KOPT-K1 (cell line): ENCODE measurements at regions not wholly inside any gene's neighbourhood (a gene's known extent, or its start where the extent isn't known, plus 50 kb on each side); places are given as distances from the start of the nearest gene placed in this dataset.
"Not testable (repeated sequence)": the region's sequence is repeated elsewhere in the genome, so short reads cannot be mapped to it uniquely, and the experiment has no call there.

Source experiments
- H3K27ac ChIP-seq: fragments of 200-600 bp; sonication (generic); 2 replicates; pipeline ENCODE4 v1.5.1; 2016; ENCODE audit warnings: antibody characterized with exemption, mild to moderate bottlenecking, low read depth, low read length; ENCODE audit not compliant: poor library complexity, severe bottlenecking
- H3K36me3 ChIP-seq: fragments of 200-600 bp; sonication (generic); 2 replicates; pipeline ENCODE4 v1.5.1; 2017; ENCODE audit warnings: antibody characterized with exemption, mild to moderate bottlenecking, low read length, moderate library complexity; ENCODE audit not compliant: insufficient read depth
- H3K9me3 ChIP-seq: fragments of 200-600 bp; sonication (generic); 2 replicates; pipeline ENCODE4 v1.5.1; 2017; ENCODE audit warnings: antibody characterized with exemption, low read length, mild to moderate bottlenecking; ENCODE audit not compliant: insufficient read depth, poor library complexity, severe bottlenecking

DNA sequence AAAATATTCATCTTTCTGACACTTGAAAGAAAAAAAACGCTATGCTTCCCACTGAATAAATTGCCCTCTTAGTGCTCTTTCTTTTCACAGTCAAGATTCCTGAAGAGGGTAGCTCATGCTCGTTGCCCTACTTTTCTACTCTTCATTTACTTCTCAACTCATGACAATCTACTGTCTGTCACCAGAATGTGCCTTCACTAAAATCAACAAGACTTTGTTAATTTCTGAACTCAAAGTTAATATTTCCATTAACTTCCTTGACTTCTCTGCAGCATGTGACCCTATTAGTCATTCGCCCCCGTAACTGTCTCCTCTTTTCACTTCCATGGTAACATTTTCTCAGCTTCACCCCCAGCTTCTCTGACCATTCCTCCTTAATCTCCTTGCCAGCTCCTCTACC lies 98.9 kb upstream of the MAPRE2 start:
- H3K27ac ChIP-seq: no peak overlapping the region
- H3K36me3 ChIP-seq: no peaks in the 10 kb centered on the region
- H3K9me3 ChIP-seq: no peaks in the 10 kb centered on the region

DNA sequence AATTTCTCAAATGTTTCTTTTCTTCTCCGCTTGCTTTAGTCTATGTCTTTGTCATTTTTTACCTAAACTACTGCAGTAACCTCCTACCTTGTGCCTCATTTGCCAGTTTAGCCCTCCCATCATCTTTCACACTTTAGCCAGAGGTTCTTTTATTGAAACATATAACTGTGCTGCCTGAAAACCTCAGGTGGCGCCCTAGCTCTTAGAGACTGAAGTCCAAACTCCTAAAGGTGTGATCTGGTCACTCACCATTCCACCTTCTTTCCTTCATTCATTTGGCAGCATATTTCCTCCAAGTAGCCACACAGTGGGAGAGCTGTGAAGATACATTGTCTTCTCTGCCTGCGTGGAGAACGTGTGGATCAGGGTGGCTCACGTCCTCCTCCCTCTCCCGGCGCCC lies 98.2 kb upstream of the MAPRE2 start:
- no peaks in the 10 kb centered on the region for H3K36me3 ChIP-seq
- no peaks in the 10 kb centered on the region for H3K9me3 ChIP-seq
- H3K27ac ChIP-seq: no peak overlapping the region

DNA sequence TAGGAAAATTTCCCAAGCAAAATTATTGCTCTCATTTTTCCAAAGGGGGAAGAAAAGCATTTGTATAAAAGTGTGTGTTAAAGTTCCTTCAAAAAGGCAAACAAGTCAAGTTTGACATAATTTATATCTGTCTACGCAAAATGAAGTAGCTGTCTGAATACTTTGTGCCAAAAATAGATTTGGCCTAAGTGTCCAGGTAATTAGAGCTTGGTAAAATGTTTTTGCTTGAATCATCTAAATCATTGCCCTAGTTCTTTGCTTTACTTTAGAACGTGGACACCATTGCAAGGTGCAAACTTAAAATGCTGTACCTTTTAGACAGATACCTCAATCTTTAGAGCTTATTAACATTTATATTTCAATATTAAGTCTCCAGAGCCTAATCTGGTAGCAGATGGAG lies 97.6 kb upstream of the MAPRE2 start:
- Histone ChIP-seq H3K36me3 (no peaks in the 10 kb centered on the region), H3K9me3 (no peaks in the 10 kb centered on the region), H3K27ac (no peak overlapping the region)

DNA sequence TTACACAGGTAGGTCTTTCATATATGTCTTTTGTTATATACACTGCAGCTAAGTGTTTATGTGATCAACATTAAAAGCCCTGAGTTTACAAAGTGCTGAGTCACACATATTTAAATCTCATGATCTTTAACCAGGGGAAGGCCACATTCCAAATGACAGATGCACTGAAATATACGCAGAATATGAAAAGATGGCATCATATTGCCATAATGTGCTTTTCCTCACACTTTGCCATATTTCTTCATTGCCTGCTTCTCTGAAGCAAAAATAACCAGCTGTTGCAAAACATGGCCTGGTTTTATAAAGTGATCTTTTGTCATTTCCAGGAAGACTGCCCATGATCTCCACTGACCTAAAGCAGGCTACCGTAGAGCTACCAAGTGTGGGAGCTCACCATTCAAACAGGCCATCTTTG lies 93.5 kb upstream of the MAPRE2 start:
- H3K36me3 ChIP-seq: no peaks in the 10 kb centered on the region
- no peak overlapping the region for H3K27ac ChIP-seq
- H3K9me3 ChIP-seq: no peaks in the 10 kb centered on the region

DNA sequence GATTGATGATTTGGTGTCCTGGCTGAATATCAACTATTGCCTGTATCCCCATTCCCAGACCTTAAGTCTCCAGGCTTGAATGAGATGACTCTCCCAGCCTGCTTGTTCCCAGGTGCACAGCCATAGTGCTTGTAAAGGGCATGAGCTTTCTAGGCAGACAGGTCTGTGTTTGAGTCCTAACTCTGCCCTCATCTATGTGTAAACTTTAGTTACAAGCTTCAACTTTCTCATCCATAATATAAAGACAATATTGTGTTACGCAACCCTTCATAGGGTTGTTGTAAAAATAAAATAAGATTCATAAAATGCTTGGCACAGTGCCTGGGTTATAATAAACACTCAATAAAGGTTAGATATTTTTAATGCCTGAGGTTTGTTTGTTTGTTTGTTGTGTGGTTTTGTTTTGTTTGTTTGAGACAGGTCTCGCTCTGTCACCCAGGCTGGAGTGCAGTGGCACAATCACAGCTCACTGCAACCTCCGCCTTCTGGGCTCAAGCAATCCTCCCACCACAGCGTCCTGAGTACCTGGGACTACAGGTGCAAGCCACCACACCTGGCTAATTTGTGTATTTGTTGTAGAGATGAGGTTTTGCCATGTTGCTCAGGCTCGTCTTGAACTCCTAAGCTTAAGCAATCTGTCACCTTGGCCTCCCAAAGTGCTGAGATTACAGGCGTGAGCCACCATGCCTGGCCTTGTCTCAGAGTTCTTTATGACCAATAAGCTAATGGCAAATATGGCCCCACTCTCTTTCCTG lies 89.4 kb upstream of the MAPRE2 start:
- no peak overlapping the region for H3K27ac ChIP-seq
- H3K36me3 ChIP-seq: no peaks in the 10 kb centered on the region
- H3K9me3 ChIP-seq: no peaks in the 10 kb centered on the region

DNA sequence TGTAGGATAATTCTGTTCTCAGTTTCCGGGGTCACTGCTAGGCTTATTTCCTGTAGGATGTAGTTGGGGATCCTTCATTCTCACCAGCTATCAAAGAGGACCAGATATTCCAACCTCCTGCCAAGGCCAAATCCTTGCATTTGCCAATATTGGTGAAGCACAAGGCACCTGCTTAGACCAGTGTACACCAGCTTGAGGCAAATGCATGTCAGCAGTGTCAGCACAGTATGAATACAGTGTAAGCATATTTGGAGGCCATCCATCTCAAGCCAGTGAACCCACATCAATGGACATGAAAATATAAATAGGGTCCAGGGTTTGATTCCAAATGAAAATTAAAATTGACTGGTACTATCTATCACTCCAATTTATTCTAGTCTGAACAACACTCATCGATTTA lies 88.0 kb upstream of the MAPRE2 start:
- H3K36me3 ChIP-seq: no peaks in the 10 kb centered on the region
- no peaks in the 10 kb centered on the region for H3K9me3 ChIP-seq
- no peak overlapping the region for H3K27ac ChIP-seq

DNA sequence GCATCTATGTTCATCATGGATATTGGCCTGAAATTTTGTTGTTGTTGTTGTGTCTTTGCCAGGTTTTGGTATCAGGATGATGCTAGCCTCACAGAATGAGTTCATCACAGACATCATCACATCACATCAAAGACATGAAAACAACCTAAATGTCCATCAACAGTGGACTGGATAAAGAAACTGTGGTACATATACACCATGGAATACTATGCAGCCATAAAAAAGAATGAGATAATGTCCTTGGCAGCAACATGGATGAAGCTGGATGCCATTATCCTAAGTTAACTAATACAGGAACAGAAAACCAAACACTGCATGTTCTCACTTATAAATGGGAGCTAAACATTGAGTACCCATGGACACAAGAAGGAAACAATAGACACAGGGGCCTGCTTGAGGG lies 85.7 kb upstream of the MAPRE2 start:
- H3K36me3 ChIP-seq, H3K27ac ChIP-seq, H3K9me3 ChIP-seq: not testable (repeated sequence)

DNA sequence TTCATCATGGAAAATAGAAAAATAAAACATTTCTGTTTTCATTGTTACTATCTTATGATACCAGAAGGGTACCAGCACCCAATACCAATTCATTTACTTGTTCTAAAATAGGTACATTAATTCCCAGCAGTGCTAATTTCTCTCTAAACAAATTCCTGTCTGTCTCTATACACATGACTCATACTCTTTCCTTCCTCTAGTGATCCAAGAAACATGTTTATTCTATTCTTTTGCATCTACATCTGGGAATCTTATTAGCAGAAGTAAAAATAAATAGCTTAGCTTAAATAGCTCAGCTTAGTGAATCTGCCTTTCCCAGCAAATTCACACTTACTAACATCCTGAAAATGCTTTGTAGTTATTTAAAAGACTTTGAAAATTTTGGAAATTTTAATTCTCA lies 84.5 kb upstream of the MAPRE2 start:
- H3K27ac ChIP-seq: no peak overlapping the region
- H3K36me3 ChIP-seq: no peaks in the 10 kb centered on the region
- H3K9me3 ChIP-seq: no peaks in the 10 kb centered on the region

DNA sequence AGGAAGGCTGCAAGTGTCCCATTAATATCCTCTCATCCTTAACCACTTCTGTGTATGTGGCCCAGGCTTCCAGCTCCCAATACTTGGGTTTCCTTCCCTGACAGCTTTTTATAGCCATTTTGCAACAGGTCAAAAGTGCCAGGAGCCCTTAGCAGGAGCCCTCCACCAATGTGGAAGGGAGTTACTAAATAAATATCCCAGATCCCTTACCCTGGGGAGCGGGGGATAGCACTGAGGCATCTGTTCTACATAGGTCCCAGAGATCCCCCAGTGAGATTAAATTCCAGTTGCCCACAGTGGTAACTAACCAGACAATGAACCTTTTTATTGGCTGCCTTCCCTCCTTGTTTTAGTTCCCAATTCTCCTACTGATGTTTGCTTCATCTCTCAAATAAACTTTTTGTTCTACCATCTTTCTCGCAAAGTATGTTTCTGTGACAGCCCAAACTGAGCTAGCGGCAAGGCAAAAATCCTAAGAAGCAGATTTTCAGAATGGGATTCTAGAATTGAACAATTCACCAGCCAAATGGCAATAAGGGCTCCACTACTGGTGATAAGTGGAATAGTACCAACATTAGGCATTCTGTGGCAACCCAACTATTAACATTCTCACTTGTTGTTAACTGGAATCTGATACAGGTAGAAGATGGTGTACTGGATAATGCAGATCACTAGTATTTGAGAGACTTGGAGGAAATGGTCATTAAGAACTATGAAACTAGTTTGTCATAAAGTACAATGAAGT lies 83.9 kb upstream of the MAPRE2 start:
- H3K36me3 ChIP-seq: no peaks in the 10 kb centered on the region
- no peaks in the 10 kb centered on the region for H3K9me3 ChIP-seq
- H3K27ac ChIP-seq: no peak overlapping the region

DNA sequence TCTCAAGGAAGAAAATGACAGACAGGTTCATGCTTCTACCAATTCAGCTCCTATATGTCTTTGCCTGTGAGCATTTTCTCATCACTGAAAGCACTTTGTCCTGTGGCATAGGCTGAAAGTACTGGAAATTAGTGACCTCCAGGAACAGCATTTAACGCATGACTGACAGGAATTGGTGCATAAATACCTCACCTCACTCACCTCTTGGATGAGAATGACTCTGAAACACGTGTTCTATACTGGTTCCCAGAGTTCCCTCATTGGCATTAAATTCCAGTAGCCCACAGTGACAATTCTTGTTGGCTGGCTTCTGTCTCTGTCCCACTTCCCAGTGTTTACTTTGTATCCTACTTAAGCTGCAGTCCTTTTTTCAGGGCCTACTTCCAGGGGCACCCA lies 83.4 kb upstream of the MAPRE2 start:
- no peaks in the 10 kb centered on the region for H3K36me3 ChIP-seq

DNA sequence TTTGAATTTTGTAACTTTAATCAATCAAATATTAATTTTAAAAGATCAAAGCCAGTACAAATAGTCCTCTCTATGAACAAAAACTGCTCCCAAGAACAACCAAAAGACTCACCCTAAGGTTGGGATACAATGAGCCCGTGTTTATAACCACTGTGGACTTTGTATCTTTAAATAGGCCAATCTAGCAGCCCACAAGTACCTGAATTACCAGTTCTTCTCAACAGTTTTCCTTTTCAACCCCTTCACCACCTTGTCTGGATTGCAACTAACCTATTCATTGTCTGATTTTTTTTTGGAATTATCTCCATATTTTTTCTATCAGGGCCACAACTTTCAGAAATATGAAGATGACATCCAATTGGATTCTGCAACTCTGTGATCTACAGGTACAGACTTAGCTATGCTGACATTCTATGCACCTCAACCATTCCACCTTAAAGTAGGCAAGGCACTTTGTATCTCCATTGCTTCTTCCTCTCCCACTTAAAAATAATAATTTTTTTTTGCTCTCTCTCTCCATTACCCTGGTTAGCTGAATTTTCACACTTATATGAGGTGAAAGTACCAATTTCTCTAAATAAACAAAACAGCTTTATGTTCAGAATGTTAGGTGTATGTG lies 81.9 kb upstream of the MAPRE2 start:
- Histone ChIP-seq H3K36me3 (no peaks in the 10 kb centered on the region), H3K9me3 (no peaks in the 10 kb centered on the region)

More for the DNA sequence above, 83.4 kb upstream of the MAPRE2 start:
- Histone ChIP-seq H3K27ac (no peak overlapping the region), H3K9me3 (no peaks in the 10 kb centered on the region)

DNA sequence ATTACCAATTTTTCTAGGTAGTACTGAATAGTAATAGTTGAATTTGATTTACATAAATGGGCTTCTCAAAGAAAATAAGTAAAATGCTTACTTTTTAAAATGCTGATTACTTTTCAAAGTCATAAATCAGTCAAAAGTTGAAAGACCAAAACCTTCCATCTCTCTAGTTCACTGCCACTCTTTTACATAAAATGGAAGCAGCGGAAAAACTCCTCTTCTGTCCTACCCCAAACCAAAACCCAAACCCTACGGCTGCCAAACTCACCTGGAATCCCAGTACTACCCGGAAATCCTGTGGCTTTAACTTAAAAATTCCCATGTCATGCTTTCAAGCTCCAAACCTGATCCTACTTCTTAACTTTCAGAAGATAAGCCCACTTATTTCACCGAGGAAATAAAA lies 81.2 kb upstream of the MAPRE2 start:
- Histone ChIP-seq H3K9me3 (no peaks in the 10 kb centered on the region), H3K27ac (no peak overlapping the region), H3K36me3 (no peaks in the 10 kb centered on the region)

More for the DNA sequence above, 81.9 kb upstream of the MAPRE2 start:
- H3K27ac ChIP-seq: no peak overlapping the region

DNA sequence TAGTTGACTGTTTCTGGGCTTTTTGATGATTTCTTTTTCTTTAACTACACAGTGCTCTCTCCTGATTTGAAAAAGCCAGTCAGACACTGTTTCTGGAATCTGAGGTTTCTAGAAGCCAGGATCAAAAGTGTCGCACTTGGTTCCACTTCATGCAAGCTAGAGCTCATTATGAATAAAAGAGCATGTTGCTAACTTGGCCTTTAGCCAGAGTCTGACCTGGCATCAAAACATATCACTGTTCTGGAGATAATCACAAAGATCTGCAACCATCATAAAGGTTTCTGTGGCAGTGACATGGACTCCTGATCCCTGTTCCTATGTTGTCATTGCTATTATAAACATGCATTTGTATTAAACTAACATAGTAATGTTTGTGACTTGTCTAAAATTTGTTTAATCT lies 76.1 kb upstream of the MAPRE2 start:
- H3K36me3 ChIP-seq: no peaks in the 10 kb centered on the region
- H3K9me3 ChIP-seq: no peaks in the 10 kb centered on the region
- H3K27ac ChIP-seq: no peak overlapping the region

DNA sequence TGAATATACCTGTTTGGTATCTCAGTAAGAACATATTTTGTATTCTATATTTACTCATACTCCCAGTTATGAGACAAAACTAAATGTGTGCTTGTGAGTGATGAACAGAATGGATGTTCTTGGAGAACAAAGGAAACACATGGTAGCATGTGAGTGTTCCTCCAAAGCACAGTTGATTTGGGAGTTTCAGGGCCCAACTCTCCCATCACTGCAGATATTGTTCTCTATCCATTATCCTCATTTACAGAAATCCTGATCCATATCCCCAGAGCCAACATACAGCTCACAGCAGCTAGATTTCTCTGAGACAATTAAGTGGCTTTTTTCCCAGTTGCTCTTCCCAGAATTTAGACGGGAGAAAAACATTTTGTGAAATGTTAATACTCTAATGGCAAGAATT lies 75.6 kb upstream of the MAPRE2 start:
- Histone ChIP-seq H3K27ac (no peak overlapping the region), H3K9me3 (no peaks in the 10 kb centered on the region), H3K36me3 (no peaks in the 10 kb centered on the region)

DNA sequence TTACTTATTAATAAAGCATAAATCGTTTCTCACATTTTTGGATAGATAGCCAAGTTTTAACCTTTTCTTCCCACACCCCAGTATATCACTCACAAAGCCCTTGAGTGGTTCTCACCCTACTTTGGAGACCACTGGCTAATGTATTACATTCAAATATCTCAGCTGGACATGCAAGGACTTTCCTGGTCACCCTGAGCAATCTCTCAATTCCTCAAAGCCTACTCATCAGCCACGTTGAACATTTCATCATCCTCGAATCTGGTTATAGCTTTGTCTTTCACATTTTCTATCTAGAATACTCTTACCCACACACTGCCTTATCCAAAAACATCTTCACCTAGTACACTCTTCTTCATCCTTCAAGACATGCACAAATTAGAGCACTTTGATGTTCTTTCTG lies 71.1 kb upstream of the MAPRE2 start:
- no peaks in the 10 kb centered on the region for H3K9me3 ChIP-seq
- H3K36me3 ChIP-seq: no peaks in the 10 kb centered on the region

More for the DNA sequence above, 71.1 kb upstream of the MAPRE2 start:
- no peak overlapping the region for H3K27ac ChIP-seq
